Right kidney (tissue), 1 donor: ENCODE measurements at regions not wholly inside any gene's neighbourhood (a gene's known extent, or its start where the extent isn't known, plus 50 kb on each side); places are given as distances from the start of the nearest gene placed in this dataset.

Experiments
- DNase-seq: peaks from one replicate; pipeline ENCODE4 v3.0.0-alpha.2; 2016

GRCh38 chr1:234729561-234730474 is 119.8 kb upstream of the IRF2BP2 start:
- DNase-seq, result no peak

- no peak for DNase-seq
Observed at GRCh38 chr1:234728740-234729139, 118.8 kb upstream of the IRF2BP2 start.

DNA sequence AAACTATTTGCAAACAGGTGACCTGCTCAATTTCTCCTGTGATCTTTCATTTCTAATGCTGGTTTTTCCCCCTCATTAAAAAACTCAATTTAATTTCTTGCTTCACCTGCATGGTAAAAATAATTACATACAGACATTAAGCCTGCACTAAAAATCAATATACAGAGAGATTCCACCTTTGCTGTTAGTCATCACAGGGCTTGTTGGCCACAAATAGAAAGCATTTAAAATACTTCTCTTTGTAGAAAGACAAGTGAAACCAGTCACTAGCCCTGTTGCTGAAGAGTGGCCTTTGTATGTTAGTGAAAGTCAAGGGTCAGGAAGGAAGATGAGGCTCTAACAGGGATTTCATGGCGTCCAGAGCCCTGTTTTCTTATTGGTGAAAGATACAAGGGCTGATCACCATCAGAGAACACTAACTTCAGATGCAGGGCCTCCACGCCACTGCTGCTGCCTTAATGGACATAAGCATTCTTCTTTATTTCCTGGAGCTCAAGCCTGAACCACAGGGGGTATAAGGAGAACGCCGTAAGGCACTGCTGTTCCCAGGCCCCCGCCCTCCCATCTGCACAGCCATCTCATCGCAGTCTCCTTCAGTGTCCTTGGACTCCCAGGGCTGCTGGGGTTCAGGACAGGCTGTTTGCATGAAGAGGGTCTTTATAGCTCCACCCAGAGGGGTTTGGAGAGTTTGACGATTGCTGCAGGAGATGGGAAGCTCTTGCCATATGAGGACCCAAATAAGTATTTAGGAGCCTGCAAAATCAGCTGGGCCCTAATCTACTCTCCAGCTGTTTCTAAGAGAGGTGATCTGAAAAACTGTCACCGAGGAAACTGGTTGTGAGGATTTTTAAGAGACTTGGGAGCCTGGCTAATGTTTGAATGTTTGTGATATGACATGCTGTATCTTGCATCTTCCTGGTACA is 117.3 kb upstream of the IRF2BP2 start:
- DNase-seq, result no peak

DNA sequence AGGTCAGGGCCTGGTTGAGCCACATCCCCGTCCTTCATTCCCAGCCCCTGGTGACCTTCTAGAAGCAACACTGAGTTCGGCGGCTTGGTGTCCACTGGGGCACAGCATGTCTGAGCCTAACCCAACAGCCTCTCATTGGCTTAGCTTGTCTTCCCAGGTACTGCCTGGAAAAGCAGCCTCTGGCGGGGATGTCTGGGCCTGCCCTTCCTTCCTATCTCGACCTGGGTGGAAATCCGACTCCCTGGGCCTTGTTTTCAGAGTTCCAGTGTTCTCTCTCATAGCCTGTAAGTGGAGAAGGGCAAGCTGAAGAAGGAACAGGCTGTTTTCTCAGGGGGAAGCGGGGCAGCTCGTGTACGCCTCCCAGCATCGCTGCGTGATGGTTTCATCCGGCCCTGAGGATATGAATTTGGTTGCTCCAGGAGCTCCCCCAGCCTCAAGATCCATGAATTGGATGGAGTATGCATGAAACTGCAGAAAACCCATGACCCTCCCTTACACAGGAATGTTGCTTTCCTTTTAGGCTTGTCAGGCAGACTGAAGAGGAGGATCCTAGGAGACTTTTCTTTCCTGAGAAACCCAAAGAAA is 116.5 kb upstream of the IRF2BP2 start:
- peak; percentile 64 for DNase-seq

DNA sequence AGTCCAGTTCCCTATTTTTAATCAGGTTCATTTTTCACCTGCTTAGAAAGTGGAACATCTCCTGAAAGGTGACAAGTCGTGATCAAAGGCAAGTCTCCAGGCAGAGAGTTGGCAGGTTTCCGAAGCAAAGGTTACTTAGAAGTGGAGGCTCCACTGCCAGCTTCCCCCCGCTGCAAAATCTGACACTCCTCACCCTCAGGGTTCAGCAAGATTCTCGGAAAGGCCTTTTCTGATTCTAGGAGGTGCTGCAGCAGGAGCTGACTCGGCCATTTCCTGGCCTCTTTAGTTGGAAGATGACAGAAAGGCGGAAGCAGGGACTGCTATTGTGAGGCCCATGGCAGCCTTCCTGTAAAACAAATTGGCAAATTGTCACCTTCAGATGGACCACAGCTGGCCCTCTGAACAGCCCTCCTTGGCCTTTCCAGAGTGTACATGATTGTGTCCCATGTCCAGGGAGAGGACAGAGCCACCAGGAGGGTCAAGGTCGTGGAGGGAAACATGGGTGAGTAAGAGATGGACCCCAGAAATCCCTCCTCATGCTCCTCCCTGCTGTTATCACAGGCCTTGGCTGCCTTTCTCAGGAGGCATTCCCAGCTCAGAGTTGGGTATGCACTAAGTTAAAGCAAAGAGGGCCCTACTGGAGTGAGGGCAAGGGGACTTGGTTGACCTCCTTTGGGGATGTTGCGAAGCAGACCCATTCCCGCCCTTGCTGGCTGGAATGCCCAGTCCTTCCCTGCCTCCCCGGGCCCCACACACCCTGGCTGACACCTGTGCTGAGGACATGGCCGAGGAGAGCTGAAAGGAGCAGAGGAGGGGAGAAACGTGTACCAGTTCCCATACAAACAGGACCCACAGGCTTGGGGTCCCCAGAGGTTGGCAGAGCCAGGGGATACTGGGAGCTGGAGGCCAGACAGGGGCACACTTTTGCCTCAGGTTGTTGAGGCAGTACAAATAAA is 115.5 kb upstream of the IRF2BP2 start:
- no peak for DNase-seq

- peak; percentile 92 for DNase-seq
Observed at GRCh38 chr1:234724516-234725176, 114.7 kb upstream of the IRF2BP2 start.

GRCh38 chr1:234722904-234723720 is 113.1 kb upstream of the IRF2BP2 start:
- DNase-seq, result peak; percentile 85

GRCh38 chr1:234722270-234722704 is 112.3 kb upstream of the IRF2BP2 start:
- peak; percentile 74 for DNase-seq

- peak; percentile 77 for DNase-seq
Observed at GRCh38 chr1:234721476-234722269, 111.7 kb upstream of the IRF2BP2 start.

GRCh38 chr1:234720709-234721441 is 110.9 kb upstream of the IRF2BP2 start:
- DNase-seq, result no peak

DNA sequence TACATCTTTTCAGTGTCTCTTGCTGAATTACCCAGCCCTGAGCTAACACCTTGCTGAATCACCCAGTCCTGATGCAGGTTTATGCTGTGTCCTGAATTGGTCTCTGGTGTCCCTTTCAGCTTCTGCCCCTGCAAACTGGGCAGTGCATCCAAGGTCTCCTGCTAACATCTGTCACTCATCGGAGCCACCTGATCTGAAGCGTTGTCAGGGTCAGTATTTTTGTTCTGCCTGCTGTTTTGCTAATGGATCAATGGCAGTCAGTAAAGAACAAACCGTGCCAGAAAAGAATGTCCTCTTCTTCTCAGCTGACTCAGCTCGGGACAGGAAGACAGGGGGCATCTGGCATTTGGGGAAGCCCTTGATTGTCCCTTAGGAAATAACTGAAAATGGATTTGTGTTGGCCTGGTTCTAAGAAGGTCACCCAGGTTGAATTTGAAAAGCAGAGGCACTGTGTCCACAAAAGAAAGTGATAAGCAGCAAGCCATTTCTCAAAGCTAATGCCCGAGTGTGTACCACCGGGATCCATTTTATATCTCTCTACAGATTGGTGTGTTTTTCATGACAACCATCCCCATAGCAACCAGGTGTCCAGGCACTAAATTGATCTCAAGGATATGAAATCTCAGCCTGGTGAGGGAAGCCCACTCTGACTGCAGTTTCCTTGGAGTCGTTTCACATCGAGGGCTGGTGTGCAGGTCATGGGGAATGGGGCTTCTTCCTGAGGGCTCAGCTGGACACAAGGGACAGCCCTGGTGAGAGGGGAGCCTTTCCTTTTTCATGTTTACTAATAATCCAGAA is 109.7 kb upstream of the IRF2BP2 start:
- DNase-seq, result no peak

DNA sequence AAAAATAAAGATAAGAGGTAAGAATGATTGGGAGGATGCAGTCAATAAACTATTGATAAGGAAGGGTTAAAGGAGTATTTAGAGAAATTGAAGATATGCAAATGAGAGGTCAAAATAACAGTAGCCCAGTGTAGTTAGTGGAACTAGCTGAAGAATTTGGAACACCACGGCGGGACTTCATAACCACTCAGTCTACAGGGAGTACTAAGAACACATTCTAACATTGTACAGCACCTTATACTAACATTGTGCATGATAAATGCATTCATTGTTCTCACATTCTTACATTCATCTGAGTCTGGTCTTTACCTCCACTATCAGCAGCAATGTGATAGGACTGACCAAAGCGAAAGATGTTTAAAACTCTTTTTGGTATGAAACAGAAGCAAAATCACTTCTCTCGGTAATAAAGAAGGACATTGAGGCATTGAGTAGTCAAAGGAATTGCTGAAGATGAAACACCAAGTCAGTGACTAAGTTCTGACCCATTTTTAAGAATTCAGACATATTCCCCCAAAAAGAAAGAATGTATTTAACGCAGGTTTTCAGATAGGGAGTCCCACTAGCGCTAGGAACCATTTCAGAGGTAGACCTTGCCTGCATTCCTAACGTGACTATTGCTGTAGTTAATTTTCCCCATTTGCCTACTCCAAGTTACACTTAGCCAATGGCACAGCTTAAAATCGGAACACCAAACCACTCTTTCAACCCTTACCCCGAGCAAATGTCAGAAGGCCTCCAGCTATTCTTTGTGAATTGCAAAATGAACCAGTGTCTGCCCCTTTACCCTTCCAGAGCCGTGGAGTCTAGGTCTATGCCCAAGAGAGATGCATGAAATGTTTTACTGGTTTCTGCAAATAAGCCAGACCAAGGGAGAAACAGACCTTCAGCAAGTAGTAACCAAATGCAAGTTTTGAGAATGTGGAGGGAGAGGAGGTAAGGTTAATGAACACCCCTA is 108.8 kb upstream of the IRF2BP2 start:
- DNase-seq, result no peak

GRCh38 chr1:234716908-234717375 is 107.0 kb upstream of the IRF2BP2 start:
- peak; percentile 60 for DNase-seq

GRCh38 chr1:234715252-234716014 is 105.5 kb upstream of the IRF2BP2 start:
- DNase-seq, result no peak

DNA sequence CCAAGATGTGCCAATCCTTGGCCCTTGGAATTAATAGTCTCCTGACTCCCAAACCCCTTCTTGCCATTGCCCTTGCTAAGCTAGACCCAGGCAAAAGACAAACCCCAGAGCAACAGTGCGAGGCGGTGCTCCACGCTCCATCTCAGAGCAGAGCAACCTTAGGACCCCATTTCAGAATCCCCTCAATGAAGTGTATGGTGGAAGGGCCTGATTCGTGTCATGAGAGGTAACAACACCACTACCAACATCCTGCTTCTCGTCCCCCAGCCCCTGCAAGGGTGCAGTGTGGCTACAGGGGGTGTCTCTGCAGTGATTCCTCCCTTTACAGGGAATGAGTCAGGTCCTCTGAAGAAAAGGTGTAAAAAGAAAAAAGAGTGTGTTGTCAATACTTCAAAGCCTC is 103.9 kb upstream of the IRF2BP2 start:
- no peak for DNase-seq
